Spinal cord (tissue), 9 donors: ENCODE measurements at regions not wholly inside any gene's neighbourhood (a gene's known extent, or its start where the extent isn't known, plus 50 kb on each side); places are given as distances from the start of the nearest gene placed in this dataset.

Experiments used
- DNase-seq, 6 donors: peaks; one replicate each; pipeline versions ENCODE4 v3.0.0 to v3.0.0-alpha.2; 2013 to 2015; ENCODE audit warnings: low spot score in 6 of 6, low read depth in 4 of 6
- H3K27ac ChIP-seq: one replicate; pipeline ENCODE4 v1.5.1; 2013; ENCODE audit warnings: low read depth, low read length, control low read depth
- H3K27me3 ChIP-seq: one replicate; pipeline ENCODE4 v1.6.1; 2013; ENCODE audit warnings: low read length; ENCODE audit not compliant: control insufficient read depth, insufficient read depth
- H3K36me3 ChIP-seq: one replicate; pipeline ENCODE4 v1.6.1; 2013; ENCODE audit warnings: low read length; ENCODE audit not compliant: control insufficient read depth, insufficient read depth
- H3K4me1 ChIP-seq: one replicate; pipeline ENCODE4 v1.6.1; 2013; ENCODE audit warnings: low read length; ENCODE audit not compliant: control insufficient read depth, insufficient read depth
- H3K4me3 ChIP-seq: one replicate; pipeline ENCODE4 v1.5.1; 2013; ENCODE audit warnings: low read depth, low read length, control low read depth
- H3K9me3 ChIP-seq: one replicate; pipeline ENCODE4 v1.6.1; 2013; ENCODE audit warnings: low read length; ENCODE audit not compliant: control insufficient read depth, insufficient read depth
- WGBS: methylation state at CpG from one replicate; pipeline ENCODE4 v1.1.5; 2013; ENCODE audit warnings: missing lambda C conversion rate; ENCODE audit not compliant: insufficient coverage; 5-methylcytosine and 5-hydroxymethylcytosine counted together
- donor health status: healthy.

DNA sequence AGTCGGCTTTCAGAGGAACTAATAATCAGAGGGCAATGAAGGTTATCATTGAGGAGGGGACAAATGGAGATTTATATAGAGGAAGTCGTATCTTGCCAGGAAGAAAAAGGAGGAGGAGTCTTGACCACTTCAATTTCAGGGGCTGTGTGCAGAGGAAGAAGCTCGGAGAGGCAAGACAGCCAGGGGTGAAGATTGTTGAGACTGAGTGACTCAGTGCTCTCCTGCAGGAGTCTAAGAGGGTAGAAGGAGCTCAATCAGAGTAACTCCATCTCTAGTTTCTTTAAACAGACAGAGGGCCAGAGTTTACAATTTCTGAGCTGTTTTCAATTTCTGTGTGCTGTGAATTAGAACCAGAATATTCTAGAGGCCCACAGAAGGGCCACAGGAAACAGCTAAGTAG is 439.3 kb upstream of the PRICKLE1 start:
- H3K27me3 ChIP-seq = no peaks in the 10 kb centered on the region
- 89% methylated on average over 3 of the region's 3 CpGs for WGBS
- H3K27ac ChIP-seq = no peak overlapping the region
- no peaks in the 10 kb centered on the region for H3K4me1 ChIP-seq
- peaks cover 3% of the 10 kb centered on the region for H3K9me3 ChIP-seq
- no peaks in the 10 kb centered on the region for H3K36me3 ChIP-seq
- no peak overlapping the region for H3K4me3 ChIP-seq
- DNase-seq = no peak

DNA sequence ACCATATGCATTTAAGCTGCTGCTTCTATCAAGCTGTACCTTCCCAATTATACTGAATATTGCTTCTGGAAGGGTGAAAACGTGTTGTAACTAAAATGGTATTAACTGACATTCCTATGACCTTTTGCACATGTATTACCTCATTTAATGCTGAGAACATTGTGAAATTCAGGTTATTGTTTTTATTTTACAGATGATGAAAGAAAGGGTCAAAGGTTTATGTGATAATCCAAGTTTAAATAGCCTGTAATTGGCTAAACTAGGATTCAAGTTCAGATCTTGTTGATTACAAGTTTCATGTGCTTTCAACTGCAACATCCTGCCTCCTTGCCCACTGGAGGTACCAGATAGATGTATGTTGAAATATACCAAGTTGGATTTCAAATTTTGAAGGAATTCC is 433.3 kb upstream of the PRICKLE1 start:
- Histone ChIP-seq H3K4me3 (no peak overlapping the region), H3K36me3 (no peaks in the 10 kb centered on the region), H3K9me3 (no peaks in the 10 kb centered on the region), H3K27me3 (no peaks in the 10 kb centered on the region), H3K4me1 (no peaks in the 10 kb centered on the region), H3K27ac (no peak overlapping the region)
- WGBS = no CpG with 5 or more reads among the region's 1 CpG
- DNase-seq = no peak

DNA sequence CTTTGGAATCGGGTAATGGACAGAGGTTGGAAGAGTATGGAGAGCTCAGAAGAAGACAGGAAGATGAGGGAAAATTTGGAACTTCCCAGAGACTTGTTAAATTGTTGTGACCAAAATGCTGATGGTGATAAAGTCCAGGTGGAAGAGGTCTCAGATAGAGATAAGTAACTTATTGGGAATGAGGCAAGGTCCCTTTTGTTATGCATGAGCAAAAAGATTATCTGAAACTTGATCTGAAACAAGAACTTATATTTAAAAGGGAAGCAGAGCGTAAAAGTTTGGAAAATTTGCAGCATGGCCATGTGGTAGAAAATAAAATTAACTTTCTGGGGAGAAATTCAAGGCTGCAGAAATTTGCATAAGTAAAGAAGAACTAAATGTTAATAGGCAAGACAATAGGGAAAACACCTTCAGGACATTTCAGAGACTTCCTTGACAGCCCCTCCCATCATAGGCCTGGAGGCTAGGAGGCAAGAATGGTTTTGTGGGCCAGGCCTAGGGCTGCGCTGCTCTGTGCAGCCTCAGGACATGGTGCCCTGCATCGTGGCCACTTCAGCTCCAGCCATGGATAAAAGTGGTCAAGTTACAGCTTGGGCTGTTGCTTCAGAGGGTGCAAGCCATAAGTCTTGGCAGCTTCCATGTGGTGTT is 425.7 kb upstream of the PRICKLE1 start:
- no peak for DNase-seq
- Histone ChIP-seq H3K36me3 (no peaks in the 10 kb centered on the region), H3K9me3 (peaks cover 3% of the 10 kb centered on the region), H3K4me1 (no peaks in the 10 kb centered on the region), H3K27ac (no peak overlapping the region), H3K4me3 (no peak overlapping the region), H3K27me3 (no peaks in the 10 kb centered on the region)
- 95% methylated on average over 4 of the region's 4 CpGs for WGBS

DNA sequence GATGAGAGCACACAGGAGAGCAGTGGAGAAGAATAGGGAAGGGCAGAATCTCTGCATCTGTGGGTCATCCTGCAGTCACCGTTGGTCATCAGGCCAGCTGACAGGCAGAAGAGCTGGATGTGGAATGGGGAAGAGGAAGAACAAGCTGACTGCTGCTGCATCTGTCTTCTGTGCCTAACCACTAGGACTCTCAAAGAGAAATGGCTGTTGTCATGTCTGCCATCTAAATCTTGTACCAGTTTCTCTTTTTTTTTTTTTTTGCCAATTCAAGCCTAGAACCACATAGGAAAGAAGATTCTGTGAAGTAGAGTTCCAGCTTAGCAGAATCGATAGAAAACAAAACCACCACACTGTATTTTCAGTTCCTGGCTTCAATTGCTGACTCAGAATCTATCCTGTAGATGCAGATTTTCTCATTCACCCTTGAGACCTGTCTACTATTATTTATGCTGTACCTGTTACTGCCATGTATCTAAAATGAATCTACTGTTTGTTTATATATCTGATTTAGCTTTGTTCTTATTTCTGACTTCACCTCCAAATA is 421.9 kb upstream of the PRICKLE1 start:
- Histone ChIP-seq H3K27ac (no peak overlapping the region), H3K4me3 (no peak overlapping the region), H3K36me3 (no peaks in the 10 kb centered on the region), H3K9me3 (peaks cover 3% of the 10 kb centered on the region), H3K4me1 (no peaks in the 10 kb centered on the region), H3K27me3 (no peaks in the 10 kb centered on the region)
- 100% methylated on average over 1 of the region's 2 CpGs for WGBS
- DNase-seq = no peak

DNA sequence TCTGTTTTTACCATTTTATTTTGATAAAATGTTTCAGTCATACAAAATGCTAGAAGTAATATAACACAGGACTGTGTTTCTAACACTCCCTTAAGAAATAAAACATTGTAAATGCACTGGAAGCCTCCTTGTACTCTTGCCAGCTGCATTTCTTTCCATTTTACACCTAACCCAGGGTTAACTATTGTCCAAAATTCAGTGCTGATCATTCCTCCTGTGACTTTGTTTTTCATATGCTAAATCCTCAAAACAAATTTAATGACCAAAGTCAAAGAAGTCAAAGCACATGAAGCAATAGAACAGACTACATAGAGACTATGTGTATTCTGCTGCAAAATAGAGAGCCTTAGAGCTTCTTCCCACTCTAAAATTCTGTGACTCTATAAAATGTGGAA is 420.3 kb upstream of the PRICKLE1 start:
- H3K36me3 ChIP-seq = no peaks in the 10 kb centered on the region
- H3K4me1 ChIP-seq = no peaks in the 10 kb centered on the region
- H3K9me3 ChIP-seq = no peaks in the 10 kb centered on the region
- no peak overlapping the region for H3K27ac ChIP-seq
- no peak overlapping the region for H3K4me3 ChIP-seq
- no peaks in the 10 kb centered on the region for H3K27me3 ChIP-seq
- DNase-seq = peak in 2 of 6 donors; percentile 46 to 54

DNA sequence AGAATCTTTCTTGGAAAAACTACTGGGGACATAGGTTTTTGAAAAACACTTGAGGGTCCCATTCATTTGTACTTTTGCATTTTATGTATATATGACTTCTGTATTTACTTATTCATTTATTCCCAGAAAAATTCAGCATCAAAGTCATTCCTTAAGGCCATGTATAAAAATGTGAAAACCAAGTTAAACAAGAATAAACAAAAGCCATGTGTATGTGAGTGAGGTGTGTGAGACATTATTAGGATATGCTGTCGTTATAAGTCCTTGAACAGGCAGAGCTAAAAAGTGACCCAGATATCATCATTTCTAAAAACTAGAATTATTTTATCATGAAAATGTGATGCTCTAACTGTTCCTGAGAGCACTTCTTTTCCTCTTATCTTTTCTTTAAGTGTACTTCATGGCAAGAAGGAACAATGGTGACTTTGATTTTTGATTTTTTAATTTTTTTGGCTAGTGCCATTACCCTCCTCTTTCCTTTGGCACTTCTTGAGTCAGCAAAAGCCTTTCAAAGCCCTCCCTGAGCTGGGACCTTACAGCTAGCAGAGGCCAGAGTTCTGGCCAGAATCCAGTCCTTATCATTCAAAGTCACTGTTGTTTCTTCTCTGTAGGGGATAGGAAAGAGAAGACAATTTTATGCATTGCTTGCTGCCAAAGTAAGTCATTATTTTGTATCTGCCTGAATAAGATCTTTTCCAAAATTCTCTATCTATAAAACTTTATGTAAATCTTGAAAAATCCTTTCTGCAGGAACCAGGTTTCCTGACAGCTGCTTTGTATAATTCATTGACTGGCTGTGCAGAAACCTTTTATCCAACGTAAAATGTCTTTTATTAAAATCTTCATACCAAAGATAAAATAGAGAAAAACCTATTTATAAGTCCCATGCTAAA is 419.7 kb upstream of the PRICKLE1 start:
- no CpG with 5 or more reads among the region's 2 CpGs for WGBS

DNA sequence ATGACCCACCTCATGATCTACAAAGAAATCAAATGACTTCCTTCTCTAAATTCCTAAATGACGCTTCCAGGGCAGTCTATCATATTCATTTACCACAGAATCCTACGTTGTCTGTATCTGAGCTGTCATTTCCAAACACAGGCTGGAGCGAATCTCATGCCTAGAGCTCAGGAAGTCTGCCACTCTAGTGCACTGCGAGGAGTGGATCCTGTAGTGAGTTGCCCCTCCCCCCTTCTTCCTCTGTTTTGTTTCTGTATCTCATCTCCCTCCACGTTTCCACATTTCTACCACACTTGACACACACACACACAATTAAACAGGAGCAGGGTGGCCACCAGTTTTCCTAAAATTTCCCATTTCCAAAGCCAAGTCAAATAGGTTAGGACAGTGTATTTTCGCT is 415.4 kb upstream of the PRICKLE1 start:
- Histone ChIP-seq H3K36me3 (no peaks in the 10 kb centered on the region), H3K27me3 (no peaks in the 10 kb centered on the region), H3K27ac (no peak overlapping the region), H3K4me3 (no peak overlapping the region), H3K4me1 (no peaks in the 10 kb centered on the region), H3K9me3 (no peaks in the 10 kb centered on the region)
- WGBS = 39% methylated on average over 4 of the region's 6 CpGs
- DNase-seq = peak in 1 of 6 donors; percentile 41

More for the DNA sequence above, 419.7 kb upstream of the PRICKLE1 start:
- Histone ChIP-seq H3K27me3 (no peaks in the 10 kb centered on the region), H3K4me3 (no peak overlapping the region), H3K27ac (no peak overlapping the region), H3K9me3 (no peaks in the 10 kb centered on the region), H3K4me1 (no peaks in the 10 kb centered on the region), H3K36me3 (no peaks in the 10 kb centered on the region)
- DNase-seq = peak; percentile 36 to 83 (median 46)

DNA sequence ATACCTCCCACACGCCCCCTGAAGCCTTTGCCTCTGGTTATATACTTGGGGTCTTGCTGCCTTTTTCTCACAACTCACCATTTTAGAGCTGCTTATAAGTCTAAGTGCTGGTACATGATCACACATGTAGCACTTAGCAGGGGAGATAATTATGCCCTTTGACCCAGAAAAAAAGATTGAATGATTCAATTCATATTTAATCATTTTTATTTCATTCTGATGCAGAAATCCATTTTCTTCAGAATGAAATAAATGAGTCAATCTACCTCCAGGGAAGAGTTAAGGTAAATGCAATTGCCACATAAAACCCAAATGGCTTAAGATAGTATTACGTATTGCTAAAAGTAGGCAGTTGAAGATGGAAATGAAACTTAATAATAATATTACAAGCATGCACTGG is 414.6 kb upstream of the PRICKLE1 start:
- DNase-seq = peak in 1 of 6 donors; percentile 75
- no peak overlapping the region for H3K27ac ChIP-seq
- WGBS = no CpG with 5 or more reads among the region's 2 CpGs

DNA sequence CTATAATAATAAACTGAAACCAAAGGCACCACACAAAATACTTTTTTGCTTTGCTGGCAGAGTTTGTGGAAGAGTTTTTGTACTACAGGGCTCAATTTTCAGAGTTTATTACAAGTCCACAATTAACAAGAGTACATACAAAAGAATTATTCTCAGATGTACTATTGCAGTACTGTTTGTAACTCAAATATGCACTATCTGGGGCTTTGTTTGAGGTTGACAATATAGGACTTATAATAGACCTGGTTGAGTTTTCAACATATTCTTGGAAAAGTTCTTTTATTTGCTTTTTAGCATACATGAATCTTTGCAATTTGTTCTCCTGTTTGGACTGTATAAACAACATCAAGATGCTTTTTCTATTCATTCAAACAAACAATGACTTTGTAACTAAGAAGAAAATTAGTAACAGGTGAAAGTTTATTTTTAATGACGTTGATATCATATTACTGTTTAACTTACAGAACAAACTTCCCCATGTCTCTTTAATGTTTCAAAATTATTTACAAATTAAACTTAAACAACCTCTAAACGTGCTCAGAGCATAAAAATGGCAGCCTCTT is 407.4 kb upstream of the PRICKLE1 start:
- Histone ChIP-seq H3K9me3 (no peaks in the 10 kb centered on the region), H3K4me1 (no peaks in the 10 kb centered on the region), H3K27me3 (no peaks in the 10 kb centered on the region), H3K4me3 (no peak overlapping the region), H3K36me3 (no peaks in the 10 kb centered on the region), H3K27ac (no peak overlapping the region)
- no peak for DNase-seq
- no CpG with 5 or more reads among the region's 2 CpGs for WGBS

More for the DNA sequence above, 414.6 kb upstream of the PRICKLE1 start:
- no peaks in the 10 kb centered on the region for H3K36me3 ChIP-seq
- H3K27me3 ChIP-seq = no peaks in the 10 kb centered on the region
- no peaks in the 10 kb centered on the region for H3K9me3 ChIP-seq
- no peaks in the 10 kb centered on the region for H3K4me1 ChIP-seq
- no peak overlapping the region for H3K4me3 ChIP-seq
